ENCODE measurements at regions not wholly inside any gene's neighbourhood (a gene's known extent, or its start where the extent isn't known, plus 50 kb on each side); places are given as distances from the start of the nearest gene placed in this dataset.

- Mint-ChIP-seq H3K9me3 (no peaks in the 10 kb centered on the region), H3K4me3 (no peak overlapping the region), H3K36me3 (ENCODE audit: low read depth) (no peaks in the 10 kb centered on the region), H3K27ac (no peak overlapping the region), H3K27me3 (peaks cover 51% of the 10 kb centered on the region), H3K4me1 (ENCODE audit: low read depth) (no peaks in the 10 kb centered on the region)
- DNase-seq: no peak
Measured at GRCh38 chr22:49377306-49377705, 450.4 kb downstream of the BRD1 start.

GRCh38 chr22:49373801-49374226, 453.9 kb downstream of the BRD1 start:
- Mint-ChIP-seq H3K9me3 (no peaks in the 10 kb centered on the region), H3K4me1 (ENCODE audit: low read depth) (no peaks in the 10 kb centered on the region), H3K4me3 (no peak overlapping the region), H3K27me3 (peaks cover 32% of the 10 kb centered on the region), H3K27ac (no peak overlapping the region), H3K36me3 (ENCODE audit: low read depth) (no peaks in the 10 kb centered on the region)
- DNase-seq: no peak

GRCh38 chr22:49373289-49373666, 454.4 kb downstream of the BRD1 start:
- H3K27ac Mint-ChIP-seq: no peak overlapping the region
- H3K27me3 Mint-ChIP-seq: peaks cover 31% of the 10 kb centered on the region
- no peak for DNase-seq
- no peaks in the 10 kb centered on the region for H3K4me1 Mint-ChIP-seq (ENCODE audit: low read depth)
- no peak overlapping the region for H3K4me3 Mint-ChIP-seq
- H3K36me3 Mint-ChIP-seq (ENCODE audit: low read depth): no peaks in the 10 kb centered on the region
- H3K9me3 Mint-ChIP-seq: no peaks in the 10 kb centered on the region

- Mint-ChIP-seq H3K4me3 (no peak overlapping the region), H3K36me3 (ENCODE audit: low read depth) (no peaks in the 10 kb centered on the region), H3K27me3 (peaks cover 32% of the 10 kb centered on the region), H3K27ac (no peak overlapping the region), H3K9me3 (no peaks in the 10 kb centered on the region), H3K4me1 (ENCODE audit: low read depth) (no peaks in the 10 kb centered on the region)
- DNase-seq: no peak
Measured at GRCh38 chr22:49372530-49373288, 455.0 kb downstream of the BRD1 start.

DNA sequence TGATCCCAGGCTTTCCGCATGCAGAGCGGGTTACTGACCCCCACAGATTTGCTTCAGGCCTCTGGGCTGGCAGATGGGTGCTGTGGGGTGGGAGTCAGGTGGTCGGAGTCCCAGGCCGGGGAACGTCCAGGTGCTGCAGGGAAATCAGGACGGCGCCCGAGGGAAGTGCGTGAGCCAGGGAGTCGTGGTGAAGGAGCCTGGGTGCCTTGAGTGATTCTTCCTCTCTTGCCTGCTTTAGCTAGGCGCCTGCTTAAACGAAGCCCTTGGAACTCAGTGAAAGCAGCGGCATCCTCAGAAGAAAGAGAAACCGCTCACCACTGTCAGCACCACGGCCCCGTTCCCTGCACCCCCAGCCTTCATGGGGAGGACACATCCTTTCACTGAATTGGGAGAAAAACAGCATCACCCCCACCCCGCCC, 455.6 kb downstream of the BRD1 start:
- H3K27me3 Mint-ChIP-seq: peaks cover 27% of the 10 kb centered on the region
- no peaks in the 10 kb centered on the region for H3K9me3 Mint-ChIP-seq
- H3K36me3 Mint-ChIP-seq (ENCODE audit: low read depth): no peaks in the 10 kb centered on the region
- H3K4me3 Mint-ChIP-seq: no peak overlapping the region
- no peak overlapping the region for H3K27ac Mint-ChIP-seq
- H3K4me1 Mint-ChIP-seq (ENCODE audit: low read depth): no peaks in the 10 kb centered on the region
- no peak for DNase-seq

GRCh38 chr22:49371325-49372110, 456.2 kb downstream of the BRD1 start:
- Mint-ChIP-seq H3K27ac (no peak overlapping the region), H3K9me3 (no peaks in the 10 kb centered on the region), H3K27me3 (peaks cover 25% of the 10 kb centered on the region), H3K36me3 (ENCODE audit: low read depth) (no peaks in the 10 kb centered on the region), H3K4me3 (no peak overlapping the region), H3K4me1 (ENCODE audit: low read depth) (no peaks in the 10 kb centered on the region)
- DNase-seq: peak; percentile 12

DNA sequence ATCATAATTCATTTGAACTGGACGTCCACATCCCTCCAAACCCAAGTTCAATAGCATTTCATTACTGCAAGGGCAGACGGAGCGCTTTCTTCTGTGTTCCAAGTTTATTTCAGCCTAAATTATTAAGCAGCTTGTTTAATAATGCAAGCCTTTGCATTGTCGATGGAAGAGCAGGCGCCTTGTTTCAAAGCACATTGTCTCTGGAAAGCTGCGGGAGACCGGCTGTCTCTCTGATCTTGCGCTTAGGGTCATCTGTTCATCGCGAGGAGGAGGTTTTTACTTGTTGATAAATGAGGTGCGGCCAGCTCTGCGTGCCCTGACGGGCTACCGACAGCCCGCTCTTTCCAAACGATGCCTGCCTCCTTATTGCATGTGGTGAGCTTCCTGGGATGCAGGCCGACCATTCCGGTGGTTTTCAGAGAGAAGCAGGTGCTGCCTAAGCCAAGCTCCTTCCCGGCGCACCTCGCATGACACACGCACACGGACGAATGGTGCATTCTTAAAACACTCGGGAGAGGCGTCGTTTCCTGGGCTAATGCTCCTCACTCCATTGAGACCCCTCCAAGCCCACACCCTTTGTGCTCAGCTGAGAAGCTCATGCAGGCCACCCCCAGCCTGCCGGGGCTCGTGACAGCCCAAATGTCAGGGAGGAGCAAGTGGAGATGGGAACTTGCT, 456.9 kb downstream of the BRD1 start:
- H3K9me3 Mint-ChIP-seq: no peaks in the 10 kb centered on the region
- H3K27me3 Mint-ChIP-seq: peaks cover 23% of the 10 kb centered on the region

DNA sequence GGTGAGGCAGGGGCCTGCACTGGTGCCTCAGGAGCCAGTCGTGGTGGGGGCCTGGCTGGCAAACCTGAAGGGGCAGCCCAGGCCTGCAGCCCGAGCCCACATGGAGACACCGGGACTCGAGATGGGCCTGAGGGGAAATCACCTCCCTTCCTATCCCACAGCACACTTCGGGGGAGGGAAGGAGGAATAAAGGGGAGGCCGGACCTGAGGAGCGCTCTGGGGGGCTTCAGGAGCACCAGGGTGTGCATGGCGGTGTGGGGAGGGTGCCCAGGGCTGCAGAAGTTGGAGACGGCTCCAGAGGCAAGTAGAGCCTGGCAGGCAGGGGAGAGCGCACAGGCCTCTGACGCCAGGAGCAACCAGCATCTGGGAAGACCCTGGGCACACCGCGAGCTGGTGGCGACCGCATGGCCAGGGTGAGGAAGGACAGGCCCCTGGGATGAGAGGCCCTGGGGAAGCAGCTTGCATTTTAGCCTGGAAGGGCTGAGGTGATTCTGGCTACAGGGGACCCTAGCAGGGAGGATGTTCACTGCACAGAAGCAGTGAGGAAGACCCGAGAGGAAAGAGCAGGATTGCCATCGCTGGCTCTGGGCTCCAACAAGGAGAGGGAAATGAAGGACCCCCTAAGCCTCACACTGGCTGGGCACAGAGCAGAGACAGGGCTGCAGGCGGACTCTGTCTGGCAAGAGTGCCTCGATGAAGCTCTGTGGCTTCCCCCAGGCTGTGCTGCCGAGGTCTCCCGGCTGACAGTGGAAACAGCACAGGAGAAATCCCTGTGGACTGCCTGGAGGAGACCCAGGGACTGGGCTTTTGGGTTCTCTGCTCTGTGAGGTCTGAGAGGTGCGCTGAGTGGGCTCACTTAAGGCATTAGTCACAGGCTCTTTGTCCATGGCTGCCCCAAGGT, 457.7 kb downstream of the BRD1 start:
- no peaks in the 10 kb centered on the region for H3K36me3 Mint-ChIP-seq (ENCODE audit: low read depth)
- peak; percentile 20 for DNase-seq
- peaks cover 26% of the 10 kb centered on the region for H3K27me3 Mint-ChIP-seq

More for the DNA sequence above, 456.9 kb downstream of the BRD1 start:
- H3K36me3 Mint-ChIP-seq (ENCODE audit: low read depth): no peaks in the 10 kb centered on the region
- H3K4me1 Mint-ChIP-seq (ENCODE audit: low read depth): no peaks in the 10 kb centered on the region
- no peak overlapping the region for H3K4me3 Mint-ChIP-seq
- DNase-seq: no peak
- no peak overlapping the region for H3K27ac Mint-ChIP-seq

GRCh38 chr22:49368976-49369725, 458.5 kb downstream of the BRD1 start:
- H3K4me3 Mint-ChIP-seq: peak overlapping the region; percentile 10
- peak; percentile 14 for DNase-seq
- H3K27me3 Mint-ChIP-seq: peaks cover 26% of the 10 kb centered on the region
- H3K9me3 Mint-ChIP-seq: no peaks in the 10 kb centered on the region
- H3K4me1 Mint-ChIP-seq (ENCODE audit: low read depth): no peaks in the 10 kb centered on the region
- no peak overlapping the region for H3K27ac Mint-ChIP-seq
- no peaks in the 10 kb centered on the region for H3K36me3 Mint-ChIP-seq (ENCODE audit: low read depth)

More for the DNA sequence above, 457.7 kb downstream of the BRD1 start:
- no peak overlapping the region for H3K27ac Mint-ChIP-seq
- no peaks in the 10 kb centered on the region for H3K4me1 Mint-ChIP-seq (ENCODE audit: low read depth)
- no peak overlapping the region for H3K4me3 Mint-ChIP-seq
- no peaks in the 10 kb centered on the region for H3K9me3 Mint-ChIP-seq

- H3K27me3 Mint-ChIP-seq: peaks cover 28% of the 10 kb centered on the region
- H3K4me1 Mint-ChIP-seq (ENCODE audit: low read depth): no peaks in the 10 kb centered on the region
- no peaks in the 10 kb centered on the region for H3K36me3 Mint-ChIP-seq (ENCODE audit: low read depth)
- no peaks in the 10 kb centered on the region for H3K9me3 Mint-ChIP-seq
- no peak overlapping the region for H3K4me3 Mint-ChIP-seq
- H3K27ac Mint-ChIP-seq: no peak overlapping the region
- DNase-seq: peak; percentile 17
Measured at GRCh38 chr22:49368221-49368975, 459.3 kb downstream of the BRD1 start.

DNA sequence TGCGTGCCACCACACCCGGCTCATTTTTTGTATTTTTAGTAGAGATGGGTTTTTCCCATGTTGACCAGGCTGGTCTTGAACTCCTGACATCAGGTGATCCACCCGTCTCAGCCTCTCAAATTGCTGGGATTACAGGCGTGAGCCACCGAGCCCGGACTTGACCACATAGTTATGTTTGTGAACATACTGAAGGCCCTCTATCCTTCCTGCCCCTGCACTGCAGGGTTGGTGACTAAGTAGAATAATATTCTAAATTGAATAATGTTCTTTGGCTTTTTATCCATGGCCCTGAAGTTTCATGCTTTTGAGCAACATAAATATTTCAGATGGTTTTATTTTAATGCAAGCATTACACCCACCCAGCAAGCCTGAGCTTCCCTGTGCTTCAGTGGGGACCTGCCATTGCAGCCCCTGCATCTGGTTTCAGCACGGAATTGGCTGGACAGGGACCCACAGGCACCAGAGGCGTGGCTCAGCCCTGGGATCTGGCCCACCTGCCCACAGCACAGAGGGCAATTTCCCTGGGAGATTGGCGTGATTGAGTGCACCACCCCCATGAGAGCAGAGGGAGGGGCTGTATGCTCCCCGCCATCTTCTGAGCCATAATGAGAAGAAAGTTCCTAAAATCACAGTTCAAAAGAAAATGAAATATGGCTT, 460.5 kb downstream of the BRD1 start:
- Mint-ChIP-seq H3K4me1 (ENCODE audit: low read depth) (no peaks in the 10 kb centered on the region), H3K27me3 (peaks cover 32% of the 10 kb centered on the region), H3K4me3 (no peak overlapping the region), H3K36me3 (ENCODE audit: low read depth) (no peaks in the 10 kb centered on the region), H3K9me3 (no peaks in the 10 kb centered on the region), H3K27ac (no peak overlapping the region)
- no peak for DNase-seq

DNA sequence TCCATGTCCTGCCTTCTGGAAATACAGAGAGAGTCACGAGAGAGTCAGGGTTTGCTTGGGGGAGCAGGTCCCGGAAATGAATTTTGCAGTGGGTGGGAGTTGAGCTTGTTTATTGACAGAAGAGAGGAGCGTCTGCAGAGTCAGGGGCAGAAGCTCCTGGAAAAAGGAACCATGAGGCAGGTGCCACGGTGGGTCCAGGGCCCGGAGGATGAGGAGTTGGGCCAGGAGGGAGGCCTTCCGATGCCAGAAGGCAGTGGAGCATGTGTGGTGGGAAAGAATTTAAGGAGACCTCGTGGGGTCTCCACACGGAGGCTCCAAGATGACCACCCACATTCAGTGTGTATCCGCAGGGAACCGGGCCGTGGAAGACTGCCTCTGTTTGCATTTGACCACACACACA, 461.2 kb downstream of the BRD1 start:
- H3K27me3 Mint-ChIP-seq: peaks cover 32% of the 10 kb centered on the region
- no peak for DNase-seq
- H3K4me3 Mint-ChIP-seq: no peak overlapping the region

More for the DNA sequence above, 461.2 kb downstream of the BRD1 start:
- no peak overlapping the region for H3K27ac Mint-ChIP-seq
- H3K36me3 Mint-ChIP-seq (ENCODE audit: low read depth): no peaks in the 10 kb centered on the region
- H3K4me1 Mint-ChIP-seq (ENCODE audit: low read depth): no peaks in the 10 kb centered on the region
- H3K9me3 Mint-ChIP-seq: no peaks in the 10 kb centered on the region

Data from activated T-cell treated with anti-CD3 and anti-CD28 coated beads, Interleukin-2, amount 50 U/mL, for 24 hours (primary cell).